H9 (cell line): ENCODE measurements at regions not wholly inside any gene's neighbourhood (a gene's known extent, or its start where the extent isn't known, plus 50 kb on each side); places are given as distances from the start of the nearest gene placed in this dataset.
A peak's percentile ranks its signal among the peaks of the same experiment; 100 is the strongest.

Source experiments
- DNase-seq: peaks from one replicate; pipeline ENCODE4 v3.0.0-alpha.2; 2017
- H2AFZ ChIP-seq: one replicate; pipeline ENCODE4 v1.6.1; 2013; ENCODE audit warnings: mild to moderate bottlenecking, low read length, control low read depth, moderate library complexity
- H2AK5ac ChIP-seq: 2 replicates; pipeline ENCODE4 v1.6.1; 2013; ENCODE audit warnings: low read length, control low read depth, mixed read lengths; ENCODE audit not compliant: insufficient read length
- H2BK120ac ChIP-seq: one replicate; pipeline ENCODE4 v1.6.1; 2013; ENCODE audit warnings: low read depth, mild to moderate bottlenecking, low read length, control low read depth, inconsistent platforms; ENCODE audit not compliant: poor library complexity, severe bottlenecking
- H2BK12ac ChIP-seq: 2 replicates; pipeline ENCODE4 v1.6.1; 2013; ENCODE audit warnings: low read length, control low read depth, mixed read lengths, low read depth; ENCODE audit not compliant: insufficient read length
- H2BK15ac ChIP-seq: 2 replicates; pipeline ENCODE4 v1.6.1; 2013; ENCODE audit warnings: low read depth, low read length, control low read depth
- H2BK20ac ChIP-seq: one replicate; pipeline ENCODE4 v1.6.1; 2013; ENCODE audit warnings: low read depth, mild to moderate bottlenecking, low read length, control low read depth, inconsistent platforms; ENCODE audit not compliant: poor library complexity, severe bottlenecking
- H2BK5ac ChIP-seq: 2 replicates; pipeline ENCODE4 v1.6.1; 2013; ENCODE audit warnings: low read length, control low read depth, mixed read lengths; ENCODE audit not compliant: insufficient read length
- H3K14ac ChIP-seq: 2 replicates; pipeline ENCODE4 v1.6.1; 2013; ENCODE audit warnings: low read length, control low read depth; ENCODE audit not compliant: insufficient read depth
- H3K18ac ChIP-seq: 2 replicates; pipeline ENCODE4 v1.6.1; 2013; ENCODE audit warnings: low read depth, mild to moderate bottlenecking, mixed read lengths, low read length, control low read depth; ENCODE audit not compliant: insufficient read length
- H3K23ac ChIP-seq: 2 replicates; pipeline ENCODE4 v1.6.1; 2013; ENCODE audit warnings: low read length, control low read depth, mixed read lengths, low read depth; ENCODE audit not compliant: insufficient read length
- H3K23me2 ChIP-seq: 2 replicates; pipeline ENCODE4 v1.6.1; 2013; ENCODE audit warnings: low read depth, mild to moderate bottlenecking, mixed read lengths, low read length, control low read depth; ENCODE audit not compliant: insufficient read length, poor library complexity, severe bottlenecking
- H3K27ac ChIP-seq: 2 replicates; pipeline ENCODE4 v1.5.1; 2013; ENCODE audit warnings: low read length, control low read depth, mixed read lengths, low read depth; ENCODE audit not compliant: insufficient read length
- H3K27me3 ChIP-seq: 2 replicates; pipeline ENCODE4 v1.6.1; 2013; ENCODE audit warnings: low read length, control low read depth, inconsistent platforms; ENCODE audit not compliant: insufficient read depth
- H3K4ac ChIP-seq: 2 replicates; pipeline ENCODE4 v1.6.1; 2013; ENCODE audit warnings: low read depth, mild to moderate bottlenecking, control low read depth, inconsistent platforms, low read length, moderate library complexity
- H3K4me1 ChIP-seq: 2 replicates; pipeline ENCODE4 v1.6.1; 2013; ENCODE audit warnings: low read length, control low read depth, inconsistent platforms; ENCODE audit not compliant: insufficient read depth
- H3K4me2 ChIP-seq: 2 replicates; pipeline ENCODE4 v1.6.1; 2013; ENCODE audit warnings: low read length, control low read depth, mixed read lengths; ENCODE audit not compliant: insufficient read length, insufficient read depth
- H3K56ac ChIP-seq: 2 replicates; pipeline ENCODE4 v1.6.1; 2013; ENCODE audit warnings: low read depth, mild to moderate bottlenecking, mixed read lengths, low read length, control low read depth; ENCODE audit not compliant: insufficient read length
- H3K79me1 ChIP-seq: 2 replicates; pipeline ENCODE4 v1.6.1; 2013; ENCODE audit warnings: low read depth, mild to moderate bottlenecking, moderate library complexity, low read length, control low read depth, inconsistent platforms; ENCODE audit not compliant: insufficient read depth, poor library complexity, severe bottlenecking
- H3K79me2 ChIP-seq: 2 replicates; pipeline ENCODE4 v1.6.1; 2013; ENCODE audit warnings: low read length, control low read depth, inconsistent platforms; ENCODE audit not compliant: insufficient read depth
- H3K9ac ChIP-seq: 2 replicates; pipeline ENCODE4 v1.6.1; 2013; ENCODE audit warnings: low read length, control low read depth, mixed read lengths; ENCODE audit not compliant: insufficient read length; ENCODE audit errors: extremely low read depth
- H3K9me3 ChIP-seq: one replicate; pipeline ENCODE4 v1.6.1; 2013; ENCODE audit warnings: low read depth, low read length, inconsistent platforms; ENCODE audit not compliant: control insufficient read depth
- H3T11ph ChIP-seq: one replicate; pipeline ENCODE4 v1.6.1; 2013; ENCODE audit warnings: mild to moderate bottlenecking, low read length, control low read depth, inconsistent platforms
- H4K20me1 ChIP-seq: one replicate; pipeline ENCODE4 v1.6.1; 2013; ENCODE audit not compliant: control insufficient read depth, insufficient read length, insufficient read depth
- H4K5ac ChIP-seq: 2 replicates; pipeline ENCODE4 v1.6.1; 2013; ENCODE audit warnings: low read depth, mild to moderate bottlenecking, mixed read lengths, low read length, control low read depth; ENCODE audit not compliant: insufficient read length
- H4K8ac ChIP-seq: replicated peaks from 2 replicates; pipeline ENCODE4 v1.6.1; 2013; ENCODE audit warnings: low read length, control low read depth, mixed read lengths, low read depth; ENCODE audit not compliant: insufficient read length
- H4K91ac ChIP-seq: 2 replicates; pipeline ENCODE4 v1.6.1; 2013; ENCODE audit warnings: low read depth, mild to moderate bottlenecking, moderate library complexity, mixed read lengths, low read length, control low read depth; ENCODE audit not compliant: insufficient read length
- H3K27ac Mint-ChIP-seq, 3 experiments: 2 replicates in 2 of 3; 3 replicates in 1 of 3; pipeline ENCODE4 v1.8.0; 2020 to 2021; ENCODE audit warnings: mixed read lengths in 3 of 3, mild to moderate bottlenecking in 1 of 3, moderate library complexity in 1 of 3
- H3K27me3 Mint-ChIP-seq: 2 replicates; pipeline ENCODE4 v1.8.0; 2021; ENCODE audit warnings: low read depth, mild to moderate bottlenecking, moderate library complexity, mixed read lengths
- H3K36me3 Mint-ChIP-seq, 3 experiments: 2 replicates in 2 of 3; 3 replicates in 1 of 3; pipeline ENCODE4 v1.8.0; 2020 to 2021; ENCODE audit warnings: low read depth in 3 of 3, mixed read lengths in 3 of 3; ENCODE audit not compliant: insufficient read depth in 1 of 3
- H3K4me1 Mint-ChIP-seq, 2 experiments: 2 replicates each; pipeline ENCODE4 v1.8.0; 2020; ENCODE audit warnings: mixed read lengths in 2 of 2
- H3K4me3 Mint-ChIP-seq, 2 experiments: 2 replicates in 1 of 2; 3 replicates in 1 of 2; pipeline ENCODE4 v1.8.0; 2020 to 2021; ENCODE audit warnings: mild to moderate bottlenecking in 2 of 2, mixed read lengths in 2 of 2, moderate library complexity in 1 of 2
- H3K9me3 Mint-ChIP-seq, 2 experiments: 2 replicates in 1 of 2; 3 replicates in 1 of 2; pipeline ENCODE4 v1.8.0; 2020; ENCODE audit warnings: mild to moderate bottlenecking in 2 of 2, mixed read lengths in 2 of 2, moderate library complexity in 1 of 2
- WGBS: extraction: QIAGEN DNeasy Blood & Tissue Kit; methylation state at CpG from one replicate; pipeline ENCODE4 v1.1.7; 2013; ENCODE audit warnings: missing lambda C conversion rate, low lambda C conversion rate, mixed read lengths; ENCODE audit not compliant: insufficient read length; ENCODE audit errors: extremely low coverage; 5-methylcytosine and 5-hydroxymethylcytosine counted together
- TF ChIP-seq, protein P1 (sequence below): fragments of 200-600 bp; sonication (generic); conservative IDR thresholded peaks from 3 replicates; pipeline ENCODE4 v1.8.0; 2021; ENCODE audit warnings: antibody characterized with exemption, mild to moderate bottlenecking

DNA sequence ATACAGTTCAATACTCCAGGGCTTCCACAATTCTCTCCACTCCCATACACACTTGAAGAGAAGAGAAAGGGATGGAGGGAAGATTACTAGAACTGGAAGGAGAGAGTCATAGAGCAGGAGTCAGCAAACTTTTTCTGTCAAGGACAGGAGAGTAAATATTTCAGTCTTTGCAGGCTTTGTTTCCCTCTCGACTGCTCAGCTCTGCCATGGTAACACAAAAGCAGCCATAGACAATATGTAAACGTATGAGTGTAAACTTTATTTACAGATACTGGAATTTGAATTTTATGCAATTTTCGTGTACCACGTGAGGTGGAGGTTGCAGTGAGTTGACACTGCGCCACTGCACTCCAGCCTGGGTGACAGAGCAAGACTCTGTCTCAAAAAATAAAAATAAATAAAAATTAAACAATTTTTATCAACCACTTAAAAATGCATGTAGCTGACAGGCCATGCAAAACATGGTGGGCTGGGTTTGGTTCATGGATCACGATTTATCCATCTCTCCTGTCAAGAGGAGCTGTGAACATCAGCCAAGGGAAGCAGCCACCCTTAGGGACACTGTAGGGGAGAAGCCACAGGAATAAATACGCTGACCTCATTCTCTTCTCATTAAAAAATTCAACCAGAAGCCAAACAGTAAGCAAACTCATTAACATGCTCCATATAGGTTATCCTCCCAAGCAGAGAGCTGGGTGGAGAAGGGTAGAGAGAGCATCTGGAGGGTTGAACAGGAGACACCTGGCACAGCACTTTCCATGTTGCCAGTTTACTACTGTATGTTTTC lies 266.4 kb upstream of the FN1 start:
- H2AK5ac ChIP-seq: no peak overlapping the region
- peak overlapping the region in 2 of 3 experiments; percentile 72 to 86; a peak in 4 of 7 replicates for H3K27ac Mint-ChIP-seq
- peaks cover 0 to 6% of the 10 kb centered on the region in 2 experiments; a peak in 1 of 4 replicates for H3K4me1 Mint-ChIP-seq
- H2BK20ac ChIP-seq: no peak overlapping the region
- H4K91ac ChIP-seq: no peak overlapping the region
- H2BK120ac ChIP-seq: no peak overlapping the region
- no CpG with 5 or more reads among the region's 7 CpGs for WGBS
- H3K36me3 Mint-ChIP-seq: peaks cover 0 to 4% (median 0%) of the 10 kb centered on the region in 3 experiments; a peak in 1 of 7 replicates
- no peak overlapping the region for H3K56ac ChIP-seq
- DNase-seq: no peak
- no peaks in the 10 kb centered on the region for H4K20me1 ChIP-seq
- H3K23me2 ChIP-seq: no peaks in the 10 kb centered on the region
- H3K9me3 Mint-ChIP-seq: peaks cover 0 to 2% of the 10 kb centered on the region in 2 experiments; a peak in 2 of 5 replicates
- no peak overlapping the region for H3K4me2 ChIP-seq
- H3K79me1 ChIP-seq: no peaks in the 10 kb centered on the region
- H3T11ph ChIP-seq: no peak overlapping the region
- no peak overlapping the region for H3K9ac ChIP-seq
- no peak overlapping the region; the same call in 1 of the 2 replicates for H3K4ac ChIP-seq
- H3K18ac ChIP-seq: no peak overlapping the region
- H3K27me3 Mint-ChIP-seq: no peaks in the 10 kb centered on the region
- no peak overlapping the region for H3K27ac ChIP-seq
- H3K4me1 ChIP-seq: no peaks in the 10 kb centered on the region
- no peak overlapping the region for H3K23ac ChIP-seq
- H3K14ac ChIP-seq: no peak overlapping the region
- no peak overlapping the region for H2BK5ac ChIP-seq
- TF ChIP-seq, protein P1, sequence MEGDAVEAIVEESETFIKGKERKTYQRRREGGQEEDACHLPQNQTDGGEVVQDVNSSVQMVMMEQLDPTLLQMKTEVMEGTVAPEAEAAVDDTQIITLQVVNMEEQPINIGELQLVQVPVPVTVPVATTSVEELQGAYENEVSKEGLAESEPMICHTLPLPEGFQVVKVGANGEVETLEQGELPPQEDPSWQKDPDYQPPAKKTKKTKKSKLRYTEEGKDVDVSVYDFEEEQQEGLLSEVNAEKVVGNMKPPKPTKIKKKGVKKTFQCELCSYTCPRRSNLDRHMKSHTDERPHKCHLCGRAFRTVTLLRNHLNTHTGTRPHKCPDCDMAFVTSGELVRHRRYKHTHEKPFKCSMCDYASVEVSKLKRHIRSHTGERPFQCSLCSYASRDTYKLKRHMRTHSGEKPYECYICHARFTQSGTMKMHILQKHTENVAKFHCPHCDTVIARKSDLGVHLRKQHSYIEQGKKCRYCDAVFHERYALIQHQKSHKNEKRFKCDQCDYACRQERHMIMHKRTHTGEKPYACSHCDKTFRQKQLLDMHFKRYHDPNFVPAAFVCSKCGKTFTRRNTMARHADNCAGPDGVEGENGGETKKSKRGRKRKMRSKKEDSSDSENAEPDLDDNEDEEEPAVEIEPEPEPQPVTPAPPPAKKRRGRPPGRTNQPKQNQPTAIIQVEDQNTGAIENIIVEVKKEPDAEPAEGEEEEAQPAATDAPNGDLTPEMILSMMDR: no peak
- H4K5ac ChIP-seq: no peak overlapping the region
- H3K9me3 ChIP-seq: no peaks in the 10 kb centered on the region
- no peak overlapping the region for H4K8ac ChIP-seq
- H3K27me3 ChIP-seq: no peaks in the 10 kb centered on the region
- no peak overlapping the region for H2BK12ac ChIP-seq
- H3K4me3 Mint-ChIP-seq: no peak overlapping the region
- no peaks in the 10 kb centered on the region for H3K79me2 ChIP-seq
- no peak overlapping the region for H2BK15ac ChIP-seq
- no peak overlapping the region for H2AFZ ChIP-seq
